SU-DHL-6 (cell line): ENCODE measurements at regions not wholly inside any gene's neighbourhood (a gene's known extent, or its start where the extent isn't known, plus 50 kb on each side); places are given as distances from the start of the nearest gene placed in this dataset.

Experiments
- CTCF ChIP-seq: fragments of 200-600 bp; sonication (generic); IDR thresholded peaks from one replicate; pipeline ENCODE4 v1.5.1; 2017; ENCODE audit warnings: antibody characterized with exemption, mild to moderate bottlenecking, low read length, moderate library complexity; ENCODE audit not compliant: insufficient read depth, poor library complexity, severe bottlenecking
- EZH2phosphoT487 ChIP-seq: fragments of 200-600 bp; sonication (generic), shearing (Covaris generic); conservative IDR thresholded peaks from 2 replicates; pipeline ENCODE4 v1.6.1; 2018; ENCODE audit warnings: mild to moderate bottlenecking, antibody characterized with exemption, low read length, moderate library complexity, mixed read lengths

- TF ChIP-seq CTCF, result no peak
- TF ChIP-seq EZH2phosphoT487, result no peak
Measured at GRCh38 chr3:59318881-59319280, 269.1 kb upstream of the CFAP20DC start.
